Astrocyte (in vitro differentiated cells and primary cell): ENCODE measurements at regions not wholly inside any gene's neighbourhood (a gene's known extent, or its start where the extent isn't known, plus 50 kb on each side); places are given as distances from the start of the nearest gene placed in this dataset.

Experiments used
- DNase-seq: peaks from one replicate; pipeline ENCODE4 v3.0.0-alpha.2; 2010; ENCODE audit warnings: low read depth
- FAIRE-seq: peaks from 2 replicates; lab custom pipeline; 2011; peaks lifted over from hg19 to GRCh38; lab: Jason Lieb, UNC
- H2AFZ ChIP-seq: 2 replicates; pipeline ENCODE4 v1.6.0; 2012; ENCODE audit warnings: low read depth, low read length, inconsistent platforms
- H3K27ac ChIP-seq: 2 replicates; pipeline ENCODE4 v1.5.1; 2011; ENCODE audit warnings: low read depth, low read length, inconsistent platforms
- H3K27me3 ChIP-seq: 2 replicates; pipeline ENCODE4 v1.6.0; 2011; ENCODE audit warnings: low read length, inconsistent platforms; ENCODE audit not compliant: insufficient read depth
- H3K36me3 ChIP-seq: 2 replicates; pipeline ENCODE4 v1.5.1; 2011; ENCODE audit warnings: low read length, inconsistent platforms; ENCODE audit not compliant: insufficient read depth
- H3K4me1 ChIP-seq: 2 replicates; pipeline ENCODE4 v1.5.1; 2011; ENCODE audit warnings: low read length, inconsistent platforms; ENCODE audit not compliant: insufficient read depth
- H3K4me2 ChIP-seq: 2 replicates; pipeline ENCODE4 v1.6.0; 2012; ENCODE audit warnings: low read length, inconsistent platforms
- H3K4me3 ChIP-seq: 2 replicates; pipeline ENCODE4 v1.5.1; 2011; ENCODE audit warnings: low read depth, mild to moderate bottlenecking, low read length, inconsistent platforms; ENCODE audit not compliant: insufficient read depth
- H3K79me2 ChIP-seq: 2 replicates; pipeline ENCODE4 v1.6.0; 2012; ENCODE audit warnings: mild to moderate bottlenecking, low read length, inconsistent platforms; ENCODE audit not compliant: insufficient read depth
- H3K9ac ChIP-seq: 2 replicates; pipeline ENCODE4 v1.6.0; 2012; ENCODE audit warnings: mild to moderate bottlenecking, low read length, inconsistent platforms
- H3K9me3 ChIP-seq: 2 replicates; pipeline ENCODE4 v1.5.1; 2012; ENCODE audit warnings: low read depth, mild to moderate bottlenecking, low read length, inconsistent platforms; ENCODE audit not compliant: insufficient read depth
- H4K20me1 ChIP-seq: 2 replicates; pipeline ENCODE4 v1.6.0; 2012; ENCODE audit warnings: low read length, inconsistent platforms; ENCODE audit not compliant: insufficient read depth
- H3K27ac Mint-ChIP-seq: one replicate; pipeline ENCODE4 v1.8.0; 2021; ENCODE audit warnings: mild to moderate bottlenecking, mixed read lengths; ENCODE audit not compliant: unreplicated experiment
- H3K27me3 Mint-ChIP-seq: one replicate; pipeline ENCODE4 v1.8.0; 2021; ENCODE audit warnings: low read depth, mixed read lengths; ENCODE audit not compliant: unreplicated experiment
- H3K36me3 Mint-ChIP-seq: one replicate; pipeline ENCODE4 v1.8.0; 2021; ENCODE audit warnings: low read depth, mixed read lengths; ENCODE audit not compliant: unreplicated experiment
- H3K4me1 Mint-ChIP-seq: one replicate; pipeline ENCODE4 v1.8.0; 2021; ENCODE audit warnings: low read depth, mixed read lengths; ENCODE audit not compliant: unreplicated experiment
- H3K4me3 Mint-ChIP-seq: one replicate; pipeline ENCODE4 v1.8.0; 2021; ENCODE audit warnings: mild to moderate bottlenecking, moderate library complexity, mixed read lengths; ENCODE audit not compliant: unreplicated experiment
- H3K9me3 Mint-ChIP-seq: one replicate; pipeline ENCODE4 v1.8.0; 2021; ENCODE audit warnings: mild to moderate bottlenecking, mixed read lengths; ENCODE audit not compliant: unreplicated experiment
- CTCF ChIP-seq: IDR thresholded peaks from 2 replicates; pipeline ENCODE4 v1.5.1; 2011; ENCODE audit warnings: low read depth, mild to moderate bottlenecking, inconsistent platforms, low read length, moderate library complexity; ENCODE audit not compliant: insufficient read depth
- EZH2 ChIP-seq: IDR thresholded peaks from 2 replicates; pipeline ENCODE4 v1.6.1; 2012; ENCODE audit warnings: mild to moderate bottlenecking, low read length, inconsistent platforms; ENCODE audit not compliant: insufficient read depth

GRCh38 chr12:105946493-105946901 is 192.3 kb downstream of the NUAK1 start:
- Histone ChIP-seq H4K20me1 (no peaks in the 10 kb centered on the region), H3K4me2 (no peak overlapping the region), H2AFZ (no peak overlapping the region), H3K27me3 (no peaks in the 10 kb centered on the region), H3K4me1 (no peaks in the 10 kb centered on the region), H3K27ac (no peak overlapping the region), H3K79me2 (no peaks in the 10 kb centered on the region), H3K36me3 (no peaks in the 10 kb centered on the region), H3K9ac (no peak overlapping the region), H3K9me3 (no peaks in the 10 kb centered on the region), H3K4me3 (no peak overlapping the region)
- no peak for TF ChIP-seq EZH2
- no peak for TF ChIP-seq CTCF
- Mint-ChIP-seq H3K9me3 (peaks cover 9% of the 10 kb centered on the region), H3K4me3 (no peak overlapping the region), H3K36me3 (no peaks in the 10 kb centered on the region), H3K27me3 (no peaks in the 10 kb centered on the region), H3K27ac (no peak overlapping the region), H3K4me1 (peaks cover 4% of the 10 kb centered on the region)
- FAIRE-seq (no peak), DNase-seq (peak; percentile 97)

DNA sequence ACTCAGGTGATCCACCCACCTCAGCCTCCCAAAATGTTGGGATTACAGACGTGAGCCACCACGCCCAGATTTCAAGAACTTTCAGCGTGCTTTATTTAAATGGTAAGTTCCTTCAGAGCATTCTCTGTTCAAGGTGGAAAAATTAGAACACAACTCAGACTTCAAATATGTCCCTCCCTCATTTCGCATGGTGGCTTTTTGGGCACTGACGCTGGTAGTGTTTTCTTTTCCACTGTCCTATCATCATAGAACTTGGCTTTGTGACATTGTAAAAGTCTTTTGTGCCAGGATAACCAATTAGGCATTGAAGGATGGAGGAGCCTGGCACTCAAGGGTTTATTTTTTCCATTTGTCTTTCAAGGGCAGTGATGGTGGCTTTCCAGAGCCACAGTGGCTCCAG is 190.8 kb downstream of the NUAK1 start:
- H3K9me3 Mint-ChIP-seq = peaks cover 9% of the 10 kb centered on the region
- no peaks in the 10 kb centered on the region for H3K4me1 ChIP-seq
- no peaks in the 10 kb centered on the region for H4K20me1 ChIP-seq
- FAIRE-seq (no peak), DNase-seq (no peak)
- no peak overlapping the region for H3K9ac ChIP-seq
- H3K79me2 ChIP-seq = no peaks in the 10 kb centered on the region
- peaks cover 4% of the 10 kb centered on the region for H3K4me1 Mint-ChIP-seq
- H2AFZ ChIP-seq = no peak overlapping the region
- H3K9me3 ChIP-seq = no peaks in the 10 kb centered on the region
- H3K4me2 ChIP-seq = no peak overlapping the region
- H3K27ac ChIP-seq = no peak overlapping the region
- no peak overlapping the region for H3K27ac Mint-ChIP-seq
- peaks cover 6% of the 10 kb centered on the region for H3K27me3 Mint-ChIP-seq
- H3K27me3 ChIP-seq = no peaks in the 10 kb centered on the region
- no peaks in the 10 kb centered on the region for H3K36me3 ChIP-seq
- H3K4me3 Mint-ChIP-seq = no peak overlapping the region
- no peak for TF ChIP-seq EZH2
- no peak for TF ChIP-seq CTCF
- no peak overlapping the region for H3K4me3 ChIP-seq
- H3K36me3 Mint-ChIP-seq = no peaks in the 10 kb centered on the region

- no peaks in the 10 kb centered on the region for H3K27me3 ChIP-seq
- H4K20me1 ChIP-seq = no peaks in the 10 kb centered on the region
- no peak for TF ChIP-seq EZH2
- TF ChIP-seq CTCF = no peak
- H3K27ac ChIP-seq = no peak overlapping the region
- no peaks in the 10 kb centered on the region for H3K4me1 ChIP-seq
- H3K79me2 ChIP-seq = no peaks in the 10 kb centered on the region
- H3K4me1 Mint-ChIP-seq = peaks cover 4% of the 10 kb centered on the region
- peak; percentile 86 for DNase-seq
- peaks cover 6% of the 10 kb centered on the region for H3K9me3 Mint-ChIP-seq
- no peak overlapping the region for H3K9ac ChIP-seq
- no peaks in the 10 kb centered on the region for H3K36me3 Mint-ChIP-seq
- H3K9me3 ChIP-seq = no peaks in the 10 kb centered on the region
- H3K4me3 ChIP-seq = no peak overlapping the region
- H2AFZ ChIP-seq = no peak overlapping the region
- no peak overlapping the region for H3K27ac Mint-ChIP-seq
- H3K4me3 Mint-ChIP-seq = no peak overlapping the region
- no peaks in the 10 kb centered on the region for H3K36me3 ChIP-seq
- no peak for FAIRE-seq
- peaks cover 8% of the 10 kb centered on the region for H3K27me3 Mint-ChIP-seq
- H3K4me2 ChIP-seq = no peak overlapping the region
These were observed 190.4 kb downstream of the NUAK1 start for GRCh38 chr12:105948331-105948730.
